Right lung (tissue), 2 donors: ENCODE measurements at regions not wholly inside any gene's neighbourhood (a gene's known extent, or its start where the extent isn't known, plus 50 kb on each side); places are given as distances from the start of the nearest gene placed in this dataset.
A peak's percentile ranks its signal among the peaks of the same experiment; 100 is the strongest.

Experiments used
- DNase-seq, 2 donors: peaks; one replicate each; pipeline ENCODE4 v3.0.0-alpha.2; 2013

GRCh38 chr4:3818371-3818770, 52.2 kb downstream of the ADRA2C start:
- no peak for DNase-seq

DNA sequence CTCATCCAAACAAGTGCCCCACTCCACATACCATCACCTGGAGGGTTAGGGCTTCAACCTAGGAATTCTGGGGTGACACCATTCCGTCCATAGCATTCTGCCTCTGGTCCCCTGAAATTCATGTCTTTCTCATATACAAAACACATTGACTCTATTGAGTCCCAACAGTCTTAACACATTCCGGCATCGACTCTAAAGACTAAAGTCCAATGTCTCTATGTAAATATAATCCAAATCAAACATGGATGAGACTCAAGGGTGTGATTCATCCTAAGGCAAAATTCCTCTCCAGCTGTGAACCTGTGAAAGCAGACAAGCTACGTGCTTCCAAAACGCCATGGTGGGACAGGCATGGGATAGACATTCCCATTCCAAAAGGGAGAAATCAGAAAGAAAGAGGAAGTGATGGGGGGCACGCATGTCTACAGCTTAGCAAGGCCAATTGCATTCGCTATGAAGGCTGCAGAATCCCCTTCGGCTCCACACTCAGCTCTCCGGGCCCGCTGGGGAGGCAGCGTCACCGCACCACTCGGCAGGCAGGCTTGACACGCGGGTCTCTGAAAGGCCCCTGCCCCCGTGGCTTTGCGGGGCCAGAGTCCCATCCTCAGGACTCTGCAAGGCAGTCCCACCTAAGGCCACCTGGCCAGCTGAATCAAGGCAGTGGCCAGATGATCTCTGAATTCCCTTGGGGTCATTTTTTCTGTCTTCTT, 53.2 kb downstream of the ADRA2C start:
- no peak for DNase-seq

DNA sequence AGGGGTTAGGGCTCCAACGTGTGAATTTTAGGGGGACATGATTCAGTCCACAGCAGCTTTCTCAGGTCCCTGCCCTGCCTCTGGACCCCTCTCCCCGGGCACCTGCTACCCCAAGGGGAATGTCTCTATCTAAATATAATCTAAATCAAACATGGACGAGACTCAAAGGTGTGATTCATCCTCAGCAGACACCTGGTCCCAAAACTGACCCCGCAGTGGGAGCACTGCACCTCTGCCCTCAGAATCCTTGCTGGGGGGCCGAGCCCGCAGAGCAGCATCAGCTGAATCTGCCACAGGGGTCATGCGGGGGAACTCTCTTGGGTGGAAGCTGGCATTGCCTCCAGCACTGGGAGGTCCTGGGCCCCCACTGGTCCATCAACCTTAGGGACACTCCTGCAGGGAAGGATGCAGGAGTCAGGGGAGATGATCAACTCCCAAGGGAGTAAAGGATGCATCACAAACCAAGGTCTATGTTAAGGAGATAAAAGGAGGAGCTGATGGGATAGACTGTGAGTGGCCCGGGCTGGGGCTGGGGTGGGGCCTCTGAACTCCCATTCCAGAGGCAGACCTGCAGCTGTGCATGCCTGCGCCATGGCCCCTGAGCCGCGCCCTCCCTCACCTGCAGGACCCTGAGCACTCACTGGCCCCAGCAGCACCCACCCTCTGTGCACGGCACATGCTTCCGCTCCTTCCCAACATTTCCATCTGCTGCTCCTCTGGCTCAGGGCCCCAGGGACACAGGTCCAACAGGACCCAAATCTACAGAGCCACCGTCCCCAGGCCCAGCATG, 54.0 kb downstream of the ADRA2C start:
- no peak for DNase-seq

DNA sequence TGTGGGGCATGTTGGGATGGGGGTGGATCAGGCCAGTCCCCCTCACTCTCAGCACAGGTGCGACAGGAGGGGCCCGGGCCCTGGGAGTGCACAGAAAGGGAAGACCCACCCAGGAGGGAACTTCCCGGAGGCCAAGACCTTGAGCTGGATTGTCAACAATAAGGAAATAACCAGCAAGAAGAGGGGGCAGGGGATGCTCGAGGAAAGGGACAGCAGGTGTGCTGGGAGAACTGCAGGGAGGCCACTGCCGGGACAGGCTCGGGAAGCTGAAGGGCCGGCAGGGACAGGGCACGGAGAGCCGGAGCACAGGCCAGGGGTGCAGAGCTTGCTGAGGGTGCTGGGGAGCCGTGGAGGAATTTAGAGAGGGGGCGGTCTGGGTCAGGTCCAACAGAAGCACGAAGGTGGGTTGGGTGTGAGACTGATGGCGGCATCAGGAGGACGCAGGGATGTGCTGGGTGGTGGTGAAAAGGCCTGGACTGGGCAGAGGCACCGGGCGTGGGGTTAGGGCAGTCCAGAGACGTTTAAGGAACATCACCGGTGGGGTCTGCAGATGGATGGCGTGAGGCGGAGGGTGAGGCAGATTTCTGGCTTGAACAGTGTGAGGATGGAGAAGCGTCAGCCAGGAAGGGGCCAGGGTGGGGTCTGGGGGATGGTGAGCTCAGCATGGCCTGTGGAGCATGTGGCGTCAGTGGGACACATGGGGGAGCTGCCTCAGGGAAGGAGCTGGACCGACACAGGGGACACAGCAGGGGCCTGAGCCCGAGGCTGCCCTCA, 54.8 kb downstream of the ADRA2C start:
- no peak for DNase-seq

- no peak for DNase-seq
These were observed 55.5 kb downstream of the ADRA2C start for GRCh38 chr4:3821580-3822229.

- DNase-seq = no peak
These were observed 56.2 kb downstream of the ADRA2C start for GRCh38 chr4:3822230-3822947.

GRCh38 chr4:3823496-3824341, 57.5 kb downstream of the ADRA2C start:
- no peak for DNase-seq

DNA sequence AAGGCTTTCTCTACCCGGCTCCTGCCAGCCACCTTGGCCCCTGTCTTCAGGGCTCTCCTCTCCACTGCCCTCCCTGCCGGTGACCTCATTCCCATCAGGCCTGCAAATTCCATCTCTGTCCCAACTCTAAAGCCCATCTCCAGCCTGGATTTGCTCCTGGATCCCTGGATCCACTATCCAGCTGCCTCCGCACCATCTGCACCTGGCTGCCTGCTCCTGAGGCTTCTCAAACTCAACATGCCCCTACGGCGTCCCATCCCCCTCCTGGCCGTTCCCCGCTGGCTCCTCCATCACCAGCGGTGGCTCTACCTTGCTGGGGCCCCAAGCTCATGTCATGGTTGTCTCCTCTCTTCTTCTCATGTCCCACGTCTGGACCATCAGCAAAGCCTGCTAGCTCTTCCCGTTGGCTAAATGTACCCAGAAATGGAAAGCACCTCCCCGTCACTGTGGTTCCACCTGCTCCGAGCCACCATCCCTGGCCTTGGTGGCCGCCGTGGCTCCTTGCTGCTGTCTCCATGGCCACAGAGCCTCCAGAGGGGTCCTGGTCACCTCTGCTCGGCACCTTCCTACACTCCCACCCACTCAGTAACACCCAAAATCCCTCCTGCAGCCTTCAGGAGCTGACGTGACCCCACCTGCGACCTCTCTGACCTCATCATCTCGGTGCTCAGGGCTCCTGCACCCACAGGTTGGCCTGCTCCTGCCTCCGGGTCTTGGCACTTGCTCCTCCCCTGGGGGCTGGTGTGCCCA, 58.5 kb downstream of the ADRA2C start:
- DNase-seq = no peak

DNA sequence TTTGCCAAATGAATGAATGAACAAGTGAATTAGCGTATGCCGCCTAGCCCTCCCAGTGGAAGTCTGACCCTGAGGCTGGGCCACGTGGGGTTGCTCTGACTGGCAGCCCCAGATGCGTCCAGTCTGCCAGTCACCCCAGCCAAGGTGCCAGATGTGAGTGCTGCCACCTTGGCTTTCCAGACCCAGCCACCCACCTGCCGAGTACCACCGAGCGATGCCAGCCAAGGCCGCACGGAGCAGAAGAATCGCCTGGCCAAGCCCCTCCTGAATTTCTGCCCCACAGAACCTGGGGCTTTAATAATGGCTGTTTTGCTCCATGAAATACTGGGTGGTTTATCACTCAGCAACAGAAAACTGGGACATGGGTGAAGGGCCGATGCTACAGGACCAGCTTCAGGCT, 59.3 kb downstream of the ADRA2C start:
- DNase-seq = no peak

GRCh38 chr4:3826247-3827172, 60.3 kb downstream of the ADRA2C start:
- DNase-seq = no peak

DNA sequence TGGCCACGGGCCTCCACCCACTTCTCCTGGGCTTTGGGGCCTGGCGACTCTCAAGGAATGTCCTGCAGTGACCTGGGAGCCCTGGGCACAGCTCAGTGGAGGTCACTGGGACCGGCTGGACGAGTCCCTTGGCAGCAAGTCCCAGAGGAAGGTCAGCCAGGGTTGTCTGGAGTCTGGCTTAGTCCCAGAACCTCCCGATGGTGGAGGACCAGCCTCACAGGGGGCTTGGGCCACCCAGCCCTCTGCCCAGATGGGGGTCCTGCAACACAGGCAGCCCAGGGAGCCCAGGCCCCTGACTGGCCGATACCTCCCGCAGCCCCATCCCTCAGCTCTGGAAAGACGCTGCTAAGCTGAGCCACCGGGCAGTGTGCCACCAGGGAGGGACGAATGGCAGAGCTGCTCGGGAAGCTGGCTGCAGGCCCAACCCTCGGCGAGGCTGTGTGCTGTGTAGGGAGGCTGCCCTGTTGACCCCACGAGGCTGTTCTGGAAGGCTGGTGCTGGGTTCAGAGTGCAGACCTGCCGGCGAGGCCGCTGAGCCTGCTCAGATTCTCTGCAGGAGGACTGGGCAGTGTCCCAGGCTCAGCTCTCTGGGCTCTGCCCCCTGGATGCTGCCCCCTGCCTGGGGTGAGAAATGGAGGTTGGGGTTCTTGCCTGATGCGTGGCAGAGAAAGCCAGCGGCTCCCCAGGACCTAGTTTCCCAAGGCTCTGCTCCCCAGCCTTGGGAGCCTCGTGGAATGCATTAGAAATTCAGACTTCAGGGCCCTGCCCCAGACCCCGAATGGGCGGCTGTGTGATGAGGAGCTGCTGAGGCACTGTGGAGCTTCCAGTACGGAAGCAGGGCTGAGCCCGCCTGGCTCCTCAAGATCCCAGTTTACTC, 61.7 kb downstream of the ADRA2C start:
- peak; percentile 48 to 57 for DNase-seq

- DNase-seq = no peak
These were observed 62.4 kb downstream of the ADRA2C start for GRCh38 chr4:3828546-3828945.

DNA sequence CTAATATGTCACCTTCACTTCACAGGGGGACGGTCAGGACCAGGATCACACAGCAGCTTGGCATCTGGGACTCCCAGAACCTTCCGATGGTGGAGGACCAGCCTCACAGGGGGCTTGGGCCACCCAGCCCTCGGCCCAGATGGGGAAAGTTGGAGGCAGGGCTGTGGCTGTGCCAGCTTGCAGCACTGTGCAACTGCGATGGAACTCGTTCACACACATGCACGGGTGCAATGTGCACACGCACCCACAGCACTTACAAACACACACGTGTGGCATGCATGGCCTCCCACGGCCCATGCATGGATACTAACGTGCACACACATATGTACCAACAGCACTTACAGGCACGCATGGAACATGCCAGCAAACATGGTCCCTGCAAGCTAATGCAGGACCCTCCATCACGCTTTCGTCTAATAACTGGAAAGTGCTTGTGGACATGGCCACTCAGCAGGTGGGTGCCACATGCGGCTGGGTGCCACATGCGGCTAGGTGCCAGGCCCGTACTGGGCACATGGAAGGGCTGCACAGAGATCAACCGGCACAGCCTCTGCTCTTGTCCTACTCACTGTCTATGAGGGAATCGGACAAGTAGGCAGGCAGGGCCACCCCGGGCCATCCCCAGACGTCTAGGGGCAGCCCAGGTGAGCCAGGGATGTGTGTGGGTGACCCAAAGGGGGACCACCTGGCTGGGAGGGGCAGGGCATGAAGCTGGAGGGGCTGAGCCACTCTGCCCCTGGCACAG, 63.2 kb downstream of the ADRA2C start:
- DNase-seq = no peak

DNA sequence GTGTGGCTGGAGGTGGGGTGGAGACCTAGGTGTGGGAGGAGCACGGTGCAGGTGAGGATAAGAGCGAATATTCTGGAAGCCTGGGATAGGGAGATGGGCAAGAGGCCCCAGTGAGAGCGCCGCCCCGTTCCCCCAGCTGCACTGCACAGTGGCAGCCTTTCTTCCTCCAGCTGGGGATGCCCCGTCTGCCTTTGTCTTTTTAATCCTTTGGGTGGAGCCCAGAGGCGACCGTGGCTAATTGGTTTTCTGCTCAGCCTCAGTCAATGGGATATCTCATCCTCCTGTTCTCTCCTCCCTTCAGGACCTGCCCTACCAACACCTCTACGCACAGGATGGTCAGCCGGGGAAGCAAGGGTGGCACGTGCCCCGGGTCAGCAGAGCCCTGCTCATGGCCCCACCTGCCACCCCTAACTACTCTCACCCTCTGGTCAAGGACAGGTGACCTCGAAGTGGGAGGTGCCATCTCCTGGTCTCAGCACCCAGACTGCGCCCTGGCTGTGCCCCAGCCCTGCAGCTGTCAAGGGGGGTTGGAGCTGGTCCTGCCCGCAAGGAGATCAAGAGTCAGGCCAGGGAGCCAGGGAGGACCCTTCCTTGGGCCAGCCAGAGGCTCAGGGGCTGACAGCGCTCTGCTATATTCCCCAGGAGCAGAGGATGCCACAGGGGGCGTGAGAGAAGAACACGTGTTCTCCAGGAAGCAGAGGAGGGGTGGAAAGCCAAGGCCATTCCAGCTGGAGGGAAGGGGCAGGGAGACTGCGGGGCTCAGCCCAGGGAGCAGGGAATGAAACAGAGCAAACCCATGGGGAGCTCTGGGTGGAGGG, 64.0 kb downstream of the ADRA2C start:
- DNase-seq = no peak

- no peak for DNase-seq
These were observed 64.8 kb downstream of the ADRA2C start for GRCh38 chr4:3830774-3831528.
